H1 (cell line): ENCODE measurements at regions not wholly inside any gene's neighbourhood (a gene's known extent, or its start where the extent isn't known, plus 50 kb on each side); places are given as distances from the start of the nearest gene placed in this dataset.

ENCODE experiments used
- CTCF ChIA-PET: fragments of 300-600 bp; sonication (Branson Sonifier 250); formaldehyde crosslinking; loops from one replicate; lab custom pipeline; 2021; ENCODE audit not compliant: partially characterized antibody; lab: Charles Lee
- POLR2A ChIA-PET: fragments of 300-600 bp; sonication (Branson Sonifier 250); formaldehyde crosslinking; loops from one replicate; lab custom pipeline; 2021; ENCODE audit warnings: inconsistent platforms; ENCODE audit not compliant: partially characterized antibody; lab: Charles Lee
- DNase-seq, 2 experiments: peaks; one replicate each; pipeline versions ENCODE4 v3.0.0 to v3.0.0-alpha.2; 2010 to 2022; ENCODE audit warnings: low spot score in 2 of 2, low read depth in 1 of 2, mixed read lengths in 1 of 2
- FAIRE-seq: peaks from 2 replicates; lab custom pipeline; 2011; peaks lifted over from hg19 to GRCh38; lab: Jason Lieb, UNC
- H2AFZ ChIP-seq: 2 replicates; pipeline ENCODE4 v1.8.1; 2012; ENCODE audit warnings: low read length, inconsistent platforms
- H2AK5ac ChIP-seq: 2 replicates; pipeline ENCODE4 v1.6.1; 2013; ENCODE audit warnings: low read depth, low read length
- H2BK120ac ChIP-seq: replicated peaks from 2 replicates; pipeline ENCODE3; 2013; ENCODE audit warnings: low read depth, low read length, inconsistent platforms
- H2BK12ac ChIP-seq: 2 replicates; pipeline ENCODE4 v1.6.1; 2013; ENCODE audit warnings: low read depth, low read length
- H2BK15ac ChIP-seq: 2 replicates; pipeline ENCODE4 v1.6.1; 2013; ENCODE audit warnings: low read length
- H2BK20ac ChIP-seq: 2 replicates; pipeline ENCODE4 v1.6.1; 2013; ENCODE audit warnings: low read length
- H2BK5ac ChIP-seq: 2 replicates; pipeline ENCODE4 v1.6.1; 2013; ENCODE audit warnings: low read depth, low read length
- H3K14ac ChIP-seq: 2 replicates; pipeline ENCODE4 v1.6.1; 2013; ENCODE audit warnings: inconsistent platforms; ENCODE audit not compliant: insufficient read length
- H3K18ac ChIP-seq: 2 replicates; pipeline ENCODE4 v1.6.1; 2013; ENCODE audit warnings: low read length; ENCODE audit errors: extremely low read depth
- H3K23ac ChIP-seq: 2 replicates; pipeline ENCODE4 v1.6.1; 2013; ENCODE audit warnings: inconsistent platforms; ENCODE audit not compliant: insufficient read length
- H3K23me2 ChIP-seq: 2 replicates; pipeline ENCODE4 v1.6.1; 2013; ENCODE audit warnings: low read depth, low read length
- H3K27ac ChIP-seq: 2 replicates; pipeline ENCODE4 v1.6.1; 2011; ENCODE audit warnings: low read depth, low read length, inconsistent platforms
- H3K27me3 ChIP-seq, 4 experiments: replicated peaks in 1 of 4; 1 replicate in 1 of 4; 2 replicates in 3 of 4; pipeline versions ENCODE4 v1.6.1 to v1.8.1; 2011 to 2013; ENCODE audit warnings: low read length in 3 of 4, mild to moderate bottlenecking in 3 of 4, inconsistent platforms in 2 of 4, mixed read lengths in 2 of 4, moderate library complexity in 1 of 4; ENCODE audit not compliant: control insufficient read depth in 3 of 4, insufficient read depth in 3 of 4; ENCODE audit errors: extremely low read depth in 1 of 4
- H3K36me3 ChIP-seq, 4 experiments: 2 replicates each; pipeline versions ENCODE4 v1.6.1 to v1.8.1; 2011 to 2013; ENCODE audit warnings: mild to moderate bottlenecking in 4 of 4, low read length in 3 of 4, moderate library complexity in 2 of 4, control low read depth in 1 of 4, inconsistent platforms in 1 of 4; ENCODE audit not compliant: insufficient read depth in 4 of 4, control insufficient read depth in 2 of 4
- H3K4ac ChIP-seq: replicated peaks from 2 replicates; pipeline ENCODE3; 2013; ENCODE audit warnings: low read length, low read depth, mixed read lengths, inconsistent platforms; ENCODE audit not compliant: insufficient read length
- H3K4me1 ChIP-seq, 4 experiments: replicated peaks in 1 of 4; 1 replicate in 1 of 4; 2 replicates in 3 of 4; pipeline versions ENCODE4 v1.6.1 to v1.8.1; 2011 to 2013; ENCODE audit warnings: low read length in 3 of 4, inconsistent platforms in 2 of 4, mixed read lengths in 1 of 4; ENCODE audit not compliant: insufficient read depth in 4 of 4, control insufficient read depth in 3 of 4
- H3K4me2 ChIP-seq, 2 experiments: 2 replicates each; pipeline versions ENCODE4 v1.6.1 to v1.8.1; 2011 to 2013; ENCODE audit warnings: low read depth in 2 of 2, low read length in 2 of 2, control low read depth in 1 of 2, inconsistent platforms in 1 of 2, mild to moderate bottlenecking in 1 of 2; ENCODE audit not compliant: insufficient read depth in 1 of 2
- H3K4me3 ChIP-seq, 4 experiments: fragments of 200-600, 300-600 bp in 1 of 4; sonication (generic), shearing (Covaris generic), sonication (Bioruptor Twin) in 1 of 4; 2 replicates each; pipeline versions ENCODE4 v1.5.1 to v1.8.1; 2011 to 2016; ENCODE audit warnings: low read length in 4 of 4, low read depth in 3 of 4, control low read depth in 2 of 4, inconsistent platforms in 2 of 4, mild to moderate bottlenecking in 2 of 4, mixed read lengths in 1 of 4, moderate library complexity in 1 of 4; ENCODE audit not compliant: insufficient read depth in 2 of 4; ENCODE audit errors: extremely low read depth in 1 of 4
- H3K56ac ChIP-seq: replicated peaks from 2 replicates; pipeline ENCODE3; 2013; ENCODE audit warnings: low read depth, mild to moderate bottlenecking, mixed read lengths, low read length, inconsistent platforms; ENCODE audit not compliant: insufficient read length
- H3K79me1 ChIP-seq: 2 replicates; pipeline ENCODE4 v1.6.1; 2013; ENCODE audit warnings: low read depth, low read length, control low read depth
- H3K79me2 ChIP-seq, 2 experiments: 2 replicates each; pipeline versions ENCODE4 v1.6.1 to v1.8.1; 2012 to 2013; ENCODE audit warnings: low read length in 2 of 2, mild to moderate bottlenecking in 2 of 2, inconsistent platforms in 1 of 2; ENCODE audit not compliant: insufficient read depth in 2 of 2, control insufficient read depth in 1 of 2
- H3K9ac ChIP-seq, 4 experiments: replicated peaks in 1 of 4; 1 replicate in 1 of 4; 2 replicates in 3 of 4; pipeline versions ENCODE4 v1.6.1 to v1.8.1; 2011 to 2013; ENCODE audit warnings: low read depth in 3 of 4, low read length in 3 of 4, control low read depth in 2 of 4, mild to moderate bottlenecking in 2 of 4, moderate library complexity in 2 of 4, inconsistent platforms in 1 of 4; ENCODE audit errors: extremely low read depth in 1 of 4
- H3K9me3 ChIP-seq, 2 experiments: 2 replicates each; pipeline versions ENCODE4 v1.6.1 to v1.8.1; 2012 to 2013; ENCODE audit warnings: mild to moderate bottlenecking in 2 of 2, moderate library complexity in 2 of 2, control low read depth in 1 of 2, inconsistent platforms in 1 of 2, low read depth in 1 of 2, low read length in 1 of 2, mixed read lengths in 1 of 2; ENCODE audit not compliant: insufficient read depth in 2 of 2
- H4K20me1 ChIP-seq, 2 experiments: replicated peaks in 1 of 2; 2 replicates each; pipeline versions ENCODE3 to v1.8.1; 2011 to 2013; ENCODE audit warnings: inconsistent platforms in 2 of 2, low read length in 2 of 2, mild to moderate bottlenecking in 1 of 2; ENCODE audit not compliant: insufficient read depth in 2 of 2, control insufficient read depth in 1 of 2
- H4K5ac ChIP-seq: 2 replicates; pipeline ENCODE4 v1.6.1; 2013; ENCODE audit warnings: low read length, low read depth, mixed read lengths, inconsistent platforms; ENCODE audit not compliant: insufficient read length
- H4K8ac ChIP-seq: 2 replicates; pipeline ENCODE4 v1.8.0; 2013; ENCODE audit warnings: mild to moderate bottlenecking, moderate library complexity, low read length, inconsistent platforms; ENCODE audit not compliant: insufficient read depth; ENCODE audit errors: extremely low read depth
- H4K91ac ChIP-seq: replicated peaks from 2 replicates; pipeline ENCODE3; 2013; ENCODE audit warnings: low read length, mixed read lengths, inconsistent platforms; ENCODE audit not compliant: insufficient read length
- BRCA1 ChIP-seq: IDR thresholded peaks from 2 replicates; pipeline ENCODE4 v1.6.1; 2012; ENCODE audit warnings: low read depth, low read length, improper control_type of control experiment
- CHD2 ChIP-seq: IDR thresholded peaks from 2 replicates; pipeline ENCODE4 v1.6.1; 2012; ENCODE audit warnings: low read length, improper control_type of control experiment
- EGR1 ChIP-seq: IDR thresholded peaks from 2 replicates; pipeline ENCODE4 v1.6.1; 2011; ENCODE audit warnings: low read depth, low read length, borderline replicate concordance
- EP300 ChIP-seq, 2 experiments: IDR thresholded peaks; 1 replicate in 1 of 2; 2 replicates in 1 of 2; pipeline ENCODE4 v1.6.1; 2011 to 2012; ENCODE audit warnings: low read depth in 2 of 2, low read length in 2 of 2, mild to moderate bottlenecking in 2 of 2, borderline replicate concordance in 1 of 2, inconsistent platforms in 1 of 2, moderate library complexity in 1 of 2
- EZH2 ChIP-seq: fragments of 200-600 bp; sonication (generic); IDR thresholded peaks from 2 replicates; pipeline ENCODE4 v1.7.1; 2012; ENCODE audit warnings: low read depth, mild to moderate bottlenecking, moderate library complexity, low read length, inconsistent platforms; ENCODE audit not compliant: severe bottlenecking
- GTF2F1 ChIP-seq: IDR thresholded peaks from 2 replicates; pipeline ENCODE4 v1.6.1; 2012; ENCODE audit warnings: low read depth, low read length, improper control_type of control experiment, borderline replicate concordance
- TCF12 ChIP-seq: IDR thresholded peaks from 2 replicates; pipeline ENCODE4 v1.6.1; 2011; ENCODE audit warnings: low read depth, mild to moderate bottlenecking, low read length
- WGBS, 2 experiments: shearing (Covaris generic) in 1 of 2; methylation state at CpG; one replicate each; pipeline versions ENCODE4 v1.1.6 to v1.1.7; 2013 to 2015; ENCODE audit warnings: low lambda C conversion rate in 2 of 2, mixed read lengths in 2 of 2, inconsistent platforms in 1 of 2, low coverage in 1 of 2, missing lambda C conversion rate in 1 of 2; ENCODE audit not compliant: insufficient replicate concordance in 2 of 2, insufficient coverage in 1 of 2, insufficient read length in 1 of 2; ENCODE audit errors: extremely low coverage in 1 of 2, missing lambda C conversion rate in 1 of 2; 5-methylcytosine and 5-hydroxymethylcytosine counted together
- TF ChIP-seq, protein P1 (sequence below): IDR thresholded peaks from 2 replicates; pipeline ENCODE4 v1.6.1; 2012; ENCODE audit warnings: low read length, inconsistent platforms
- TF ChIP-seq, protein P2 (sequence below): IDR thresholded peaks from 2 replicates; pipeline ENCODE4 v1.6.1; 2012; ENCODE audit warnings: inconsistent platforms

GRCh38 chr12:43165351-43165750, 386.7 kb downstream of the ADAMTS20 start:
- Histone ChIP-seq H3K4me3 (no peak overlapping the region), H3K23ac (no peak overlapping the region), H3K9me3 (no peaks in the 10 kb centered on the region), H3K56ac (no peak overlapping the region), H3K9ac (no peak overlapping the region), H2BK15ac (no peak overlapping the region), H4K5ac (no peak overlapping the region), H2BK120ac (no peak overlapping the region), H2BK20ac (no peak overlapping the region), H2AFZ (no peak overlapping the region), H4K8ac (no peak overlapping the region), H3K4me1 (no peaks in the 10 kb centered on the region), H3K4ac (no peak overlapping the region), H3K27me3 (no peaks in the 10 kb centered on the region), H2BK12ac (no peak overlapping the region), H2AK5ac (no peak overlapping the region), H2BK5ac (no peak overlapping the region), H3K18ac (no peak overlapping the region), H4K91ac (no peak overlapping the region), H3K79me1 (no peaks in the 10 kb centered on the region), H3K14ac (no peak overlapping the region), H3K4me2 (no peak overlapping the region), H3K27ac (no peak overlapping the region), H4K20me1 (no peaks in the 10 kb centered on the region), H3K36me3 (no peaks in the 10 kb centered on the region), H3K23me2 (no peaks in the 10 kb centered on the region), H3K79me2 (no peaks in the 10 kb centered on the region)
- 91% methylated on average over 2 of the region's 2 CpGs; no CpG with 5 or more reads in 1 of the 2 experiments for WGBS, 2 experiments
- DNase-seq (no peak), FAIRE-seq (no peak)
- ChIA-PET CTCF (interaction anchor here (1.4 kb wide), 1 partner anchor 10 kb away, joined by 3 read pairs; no protein-coding TSS in a partner anchor), POLR2A (no interaction called here)
- TF ChIP-seq, protein P1, sequence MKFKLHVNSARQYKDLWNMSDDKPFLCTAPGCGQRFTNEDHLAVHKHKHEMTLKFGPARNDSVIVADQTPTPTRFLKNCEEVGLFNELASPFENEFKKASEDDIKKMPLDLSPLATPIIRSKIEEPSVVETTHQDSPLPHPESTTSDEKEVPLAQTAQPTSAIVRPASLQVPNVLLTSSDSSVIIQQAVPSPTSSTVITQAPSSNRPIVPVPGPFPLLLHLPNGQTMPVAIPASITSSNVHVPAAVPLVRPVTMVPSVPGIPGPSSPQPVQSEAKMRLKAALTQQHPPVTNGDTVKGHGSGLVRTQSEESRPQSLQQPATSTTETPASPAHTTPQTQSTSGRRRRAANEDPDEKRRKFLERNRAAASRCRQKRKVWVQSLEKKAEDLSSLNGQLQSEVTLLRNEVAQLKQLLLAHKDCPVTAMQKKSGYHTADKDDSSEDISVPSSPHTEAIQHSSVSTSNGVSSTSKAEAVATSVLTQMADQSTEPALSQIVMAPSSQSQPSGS: no peak
- TF ChIP-seq GTF2F1 (no peak), EGR1 (no peak), CHD2 (no peak), BRCA1 (no peak), EP300 (IDR thresholded peaks at IDR 0.05; ENCODE audit: borderline replicate concordance in 1 of 2, low read depth in 2 of 2, low read length in 2 of 2) (no peak), TCF12 (no peak), EZH2 (no peak)
- TF ChIP-seq, protein P2, sequence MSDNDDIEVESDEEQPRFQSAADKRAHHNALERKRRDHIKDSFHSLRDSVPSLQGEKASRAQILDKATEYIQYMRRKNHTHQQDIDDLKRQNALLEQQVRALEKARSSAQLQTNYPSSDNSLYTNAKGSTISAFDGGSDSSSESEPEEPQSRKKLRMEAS: no peak
